ENCODE measurements at regions not wholly inside any gene's neighbourhood (a gene's known extent, or its start where the extent isn't known, plus 50 kb on each side); places are given as distances from the start of the nearest gene placed in this dataset.

DNA sequence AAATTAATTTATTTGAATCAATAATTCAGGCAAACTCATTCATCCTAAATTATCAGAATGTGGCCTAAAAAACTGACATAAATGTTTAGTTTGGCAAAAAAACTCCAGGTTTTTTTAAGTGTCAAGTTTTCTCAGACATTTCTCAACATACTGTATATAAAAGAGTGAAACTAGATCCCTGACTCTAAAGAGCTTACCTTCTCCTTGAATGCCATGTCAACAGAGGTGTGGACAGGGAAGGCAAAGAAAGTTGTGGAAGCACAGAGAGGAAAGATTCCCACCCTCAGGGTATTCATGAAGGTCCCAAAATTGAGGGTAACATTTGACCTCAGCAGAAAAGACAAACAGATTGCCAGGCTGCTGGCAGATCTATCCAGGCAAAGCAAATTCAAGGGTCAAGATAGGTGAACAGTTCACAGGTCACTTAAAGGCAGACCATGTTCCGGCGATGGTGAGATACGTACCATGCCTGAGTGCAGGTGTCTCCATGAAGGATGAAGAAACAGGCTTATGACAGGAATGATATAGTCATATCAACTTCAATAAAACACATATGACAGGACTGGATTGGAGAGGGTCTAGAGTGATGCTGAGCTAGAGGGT, 1638.3 kb upstream of the ZEB2 start:
- no peak for DNase-seq

DNA sequence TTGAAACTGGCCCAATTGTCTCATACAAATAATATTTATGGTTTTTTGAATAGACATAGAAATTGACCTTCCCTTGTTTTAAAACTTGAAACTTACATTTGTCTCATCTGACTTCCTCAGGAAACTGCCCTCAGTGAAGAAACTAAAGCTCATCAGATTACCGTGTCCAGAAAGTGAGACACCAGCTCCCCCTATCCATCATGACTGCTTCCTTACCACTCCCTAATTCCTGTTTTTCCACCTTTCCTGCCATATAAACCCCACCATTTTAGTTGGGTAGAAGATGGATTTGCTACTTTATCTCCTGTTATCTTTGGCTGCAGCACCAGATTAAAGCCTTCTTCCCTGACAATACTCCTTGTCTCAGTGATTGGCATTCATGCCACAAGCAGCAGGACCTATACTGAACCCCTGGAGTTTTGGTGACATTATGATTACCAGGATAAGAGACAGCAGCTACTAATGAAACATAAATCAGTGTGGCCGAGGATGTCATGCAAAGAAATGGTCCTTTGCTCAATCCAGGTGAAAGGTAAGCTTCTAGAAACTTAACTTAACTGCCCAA, 1627.6 kb upstream of the ZEB2 start:
- DNase-seq: no peak

DNA sequence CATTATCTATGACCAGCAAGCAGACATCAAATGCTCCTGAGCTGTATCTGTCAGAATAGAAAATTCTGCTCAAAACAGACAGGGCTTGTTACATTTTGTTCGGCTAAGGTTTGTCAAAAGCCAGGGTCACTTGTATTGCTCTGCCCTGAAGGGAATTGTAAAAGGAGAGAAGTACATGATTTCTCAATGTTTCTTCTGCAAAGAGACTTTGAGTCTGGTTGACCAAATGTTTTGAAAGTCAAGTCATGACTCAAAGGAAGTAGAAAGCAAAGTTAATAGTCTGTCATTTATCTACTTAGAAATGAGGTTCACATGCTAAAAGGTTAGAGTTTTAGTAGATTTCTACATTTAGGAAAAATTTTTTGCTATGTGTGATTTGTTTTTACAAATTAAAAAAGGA, 1624.1 kb upstream of the ZEB2 start:
- DNase-seq: no peak

DNA sequence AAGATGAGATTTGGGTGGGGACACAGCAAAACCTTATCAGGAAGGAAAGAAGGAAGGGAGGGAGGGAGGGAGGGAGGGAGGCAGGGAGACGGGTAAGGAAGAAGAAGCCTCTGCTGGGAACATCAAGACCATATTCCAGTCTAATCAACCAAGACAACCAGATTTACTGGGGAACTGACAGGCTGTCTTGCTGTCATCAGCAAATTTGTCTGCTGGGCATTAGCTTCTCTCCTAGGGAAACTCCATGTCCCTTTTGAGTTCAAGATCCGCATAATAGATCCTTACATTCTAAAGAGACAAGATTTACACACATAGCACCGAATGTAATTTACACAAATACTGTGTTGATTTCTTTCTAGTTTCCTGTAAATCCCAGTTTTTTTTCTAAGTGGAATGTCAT, 1618.9 kb upstream of the ZEB2 start:
- no peak for DNase-seq

GRCh38 chr2:146135245-146135644, 1615.3 kb upstream of the ZEB2 start:
- no peak for DNase-seq

GRCh38 chr2:146131785-146132184, 1611.9 kb upstream of the ZEB2 start:
- no peak for DNase-seq

GRCh38 chr2:146131048-146131447, 1611.1 kb upstream of the ZEB2 start:
- DNase-seq: no peak

DNA sequence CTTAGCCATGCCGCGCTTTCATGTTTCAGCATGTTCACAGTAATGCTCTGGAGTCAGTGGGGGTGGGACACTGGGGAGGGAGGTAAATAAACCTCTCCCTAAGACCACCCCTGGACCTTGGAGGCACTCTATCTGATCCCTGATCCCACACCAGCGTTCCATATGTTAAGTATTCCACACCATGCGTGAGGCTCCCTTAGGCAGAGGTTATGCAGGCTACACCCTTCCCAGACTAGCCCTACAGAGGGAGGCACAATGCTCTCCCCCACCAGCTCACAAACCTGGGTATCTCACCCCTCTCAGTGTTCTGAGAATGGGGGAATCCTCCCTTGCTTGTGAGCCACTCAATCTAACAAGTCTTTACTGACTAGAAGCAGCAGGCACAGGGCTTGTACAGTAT, 1610.4 kb upstream of the ZEB2 start:
- DNase-seq: no peak

DNA sequence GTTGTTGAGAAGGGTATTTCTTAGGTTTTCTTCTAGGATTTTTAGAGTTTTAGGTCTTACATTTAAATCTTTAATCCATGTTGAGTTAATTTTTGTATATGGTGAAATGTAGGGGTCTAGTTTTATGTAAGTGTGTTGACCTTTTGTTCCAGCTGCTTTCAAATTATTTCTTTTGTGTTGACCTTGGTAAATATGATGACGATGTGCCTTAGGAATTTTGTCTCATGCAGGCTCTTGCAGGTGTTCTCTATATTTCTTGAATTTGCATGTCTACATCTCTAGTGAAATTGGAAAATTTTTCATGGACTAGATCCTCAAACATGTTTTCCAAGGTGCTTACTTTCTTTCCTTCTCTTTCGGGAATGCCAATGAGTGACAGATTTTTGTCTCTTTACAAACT, 1609.3 kb upstream of the ZEB2 start:
- no peak for DNase-seq

- no peak for DNase-seq
Measured at GRCh38 chr2:146128216-146128615, 1608.3 kb upstream of the ZEB2 start.

GRCh38 chr2:146125551-146125950, 1605.6 kb upstream of the ZEB2 start:
- no peak for DNase-seq

DNA sequence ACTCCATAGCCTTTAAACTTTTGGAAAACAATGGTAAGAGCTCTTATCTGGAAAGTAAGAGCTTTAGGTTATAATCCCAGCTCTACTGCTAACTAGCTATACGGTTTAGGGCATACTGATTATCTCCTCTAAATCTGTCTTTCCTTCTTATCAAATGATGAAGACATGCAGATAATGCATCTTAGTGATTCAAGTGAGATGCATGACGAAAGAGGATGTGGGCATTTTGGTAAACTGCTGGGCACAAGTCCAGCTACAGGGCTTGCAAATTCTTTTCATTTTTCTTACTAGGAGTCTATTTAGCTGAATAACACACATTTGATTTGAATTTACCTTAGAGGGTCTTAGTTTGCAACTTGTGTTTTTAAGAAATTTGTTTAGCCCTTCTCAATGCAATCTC, 1604.8 kb upstream of the ZEB2 start:
- DNase-seq: no peak

GRCh38 chr2:146123714-146124113, 1603.8 kb upstream of the ZEB2 start:
- no peak for DNase-seq

DNA sequence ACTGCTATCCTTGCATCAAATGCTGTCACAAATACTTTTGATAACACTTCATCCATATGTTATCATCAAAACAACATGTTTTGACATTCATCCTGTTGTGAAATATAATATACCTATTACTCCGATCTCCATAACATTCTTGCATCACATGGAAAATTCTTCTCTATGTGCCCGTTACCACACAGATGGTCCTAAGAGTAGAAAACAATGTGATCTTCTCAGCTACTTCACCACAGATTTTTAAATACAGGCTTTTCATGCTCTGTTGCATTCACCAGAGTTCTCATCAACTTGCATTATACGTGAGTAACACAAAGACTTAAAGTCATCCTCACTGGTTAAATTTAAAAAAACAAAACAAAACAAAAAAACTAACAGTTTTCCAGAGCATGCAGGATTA, 1603.3 kb upstream of the ZEB2 start:
- no peak for DNase-seq

DNA sequence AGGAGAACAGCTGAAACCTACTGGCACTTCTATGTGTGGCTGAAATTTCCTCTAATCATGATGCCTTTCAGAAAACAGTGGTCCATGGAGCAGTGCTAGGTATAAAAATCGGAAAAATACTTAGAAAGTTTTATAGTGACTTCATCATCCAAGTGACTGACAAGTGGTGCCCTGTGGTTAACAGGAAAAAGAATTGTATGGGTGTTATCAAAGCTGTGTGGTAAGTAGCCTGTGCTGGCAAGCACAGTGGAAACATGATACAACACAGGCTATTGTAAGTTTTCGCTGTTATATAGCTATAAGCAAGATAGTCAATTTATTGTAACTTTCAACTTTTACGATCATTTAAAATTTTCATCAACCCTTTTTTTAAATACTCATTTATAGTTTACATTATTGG, 1599.7 kb upstream of the ZEB2 start:
- no peak for DNase-seq

- no peak for DNase-seq
Measured at GRCh38 chr2:146108993-146109392, 1589.1 kb upstream of the ZEB2 start.

DNA sequence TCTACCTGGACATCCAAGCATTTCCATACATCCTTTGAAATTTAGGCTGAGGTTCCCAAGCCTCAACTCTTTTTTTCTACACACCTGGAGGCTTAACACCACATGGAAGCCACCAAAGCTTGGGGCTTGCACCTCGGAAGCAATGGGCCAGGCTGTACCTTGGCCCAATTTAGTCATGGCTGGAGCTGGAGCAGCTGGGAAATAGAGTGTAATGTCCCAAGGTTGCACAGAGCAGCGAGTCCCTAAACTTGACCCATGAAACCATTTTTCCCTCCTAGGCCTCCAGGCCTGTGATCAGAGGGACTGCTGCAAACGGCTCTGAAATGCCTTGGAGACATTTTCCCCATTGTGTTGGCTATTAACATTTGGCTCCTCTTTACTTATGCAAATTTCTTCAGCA, 1574.3 kb upstream of the ZEB2 start:
- DNase-seq: no peak

DNA sequence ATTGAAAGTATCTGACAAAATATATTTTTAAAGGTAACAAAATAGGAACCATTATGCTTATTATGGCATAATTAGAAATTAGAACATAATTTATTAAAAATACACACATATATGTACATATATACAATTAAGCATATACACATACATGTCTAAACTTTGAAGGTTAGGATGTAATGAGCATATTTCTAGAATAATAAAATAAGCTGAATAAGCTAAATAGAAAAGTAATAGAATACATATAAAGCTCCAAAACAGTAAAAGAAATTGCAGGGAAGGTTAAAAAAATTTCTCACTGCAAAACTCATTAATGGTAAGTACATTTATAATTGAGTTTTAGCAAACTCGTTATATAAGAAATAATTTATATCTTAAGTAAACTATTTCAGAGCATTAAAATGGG, 1561.5 kb upstream of the ZEB2 start:
- DNase-seq: no peak

DNA sequence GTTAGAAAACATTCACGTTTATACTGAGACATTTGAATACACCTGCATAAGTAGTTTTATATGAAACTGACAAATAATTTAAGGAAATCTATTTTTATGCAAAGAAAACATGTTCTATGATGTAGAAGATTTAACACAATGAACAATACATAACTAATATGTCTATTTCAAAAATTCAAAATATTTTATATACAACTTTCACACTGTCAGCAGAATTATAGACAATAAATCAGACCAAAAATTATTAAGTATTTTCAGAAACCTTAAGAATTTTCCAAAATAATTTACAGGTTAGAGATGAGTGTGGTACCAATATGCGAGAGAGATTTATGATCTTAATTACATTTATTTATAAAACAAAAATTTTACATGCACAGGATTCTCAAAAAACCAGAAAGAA, 1561.0 kb upstream of the ZEB2 start:
- no peak for DNase-seq

DNA sequence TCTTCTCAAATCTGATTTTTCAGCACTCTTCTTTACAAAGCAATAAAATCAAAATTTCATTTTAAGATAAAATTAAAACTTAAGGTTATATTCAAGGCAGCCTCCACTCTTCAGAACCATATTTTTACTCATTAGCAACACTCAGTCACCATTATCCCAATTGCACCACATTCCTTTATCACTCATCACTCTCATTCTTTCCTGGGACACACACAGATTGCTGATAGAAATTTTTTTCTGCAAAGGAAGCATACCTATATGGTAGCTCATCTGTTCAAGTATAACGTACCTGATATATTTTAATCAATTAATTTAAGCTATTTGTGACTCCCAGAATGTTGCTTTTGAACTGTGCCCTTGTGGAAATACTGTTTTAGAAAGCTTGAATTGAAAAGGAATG, 1559.3 kb upstream of the ZEB2 start:
- no peak for DNase-seq

GRCh38 chr2:146077156-146077555, 1557.2 kb upstream of the ZEB2 start:
- DNase-seq: no peak

DNA sequence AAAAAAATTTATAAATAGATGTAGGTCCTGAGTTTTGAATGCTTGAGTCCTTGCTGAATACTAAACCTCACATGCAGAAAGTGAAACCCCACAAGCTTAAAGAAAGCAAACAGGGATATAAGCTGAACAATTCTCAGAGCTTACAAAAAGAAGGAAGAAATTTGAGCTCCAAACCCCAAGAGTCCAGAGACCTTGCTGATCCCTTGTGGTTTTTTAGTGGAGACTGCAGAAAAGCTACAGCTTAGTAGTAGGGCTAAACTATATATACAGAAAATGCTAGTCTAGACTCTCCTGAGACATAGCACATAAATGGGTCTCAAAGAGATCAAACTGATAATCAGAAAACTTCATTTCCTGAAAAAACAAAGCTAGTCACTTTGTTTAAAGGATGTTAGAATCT, 1548.1 kb upstream of the ZEB2 start:
- no peak for DNase-seq

DNA sequence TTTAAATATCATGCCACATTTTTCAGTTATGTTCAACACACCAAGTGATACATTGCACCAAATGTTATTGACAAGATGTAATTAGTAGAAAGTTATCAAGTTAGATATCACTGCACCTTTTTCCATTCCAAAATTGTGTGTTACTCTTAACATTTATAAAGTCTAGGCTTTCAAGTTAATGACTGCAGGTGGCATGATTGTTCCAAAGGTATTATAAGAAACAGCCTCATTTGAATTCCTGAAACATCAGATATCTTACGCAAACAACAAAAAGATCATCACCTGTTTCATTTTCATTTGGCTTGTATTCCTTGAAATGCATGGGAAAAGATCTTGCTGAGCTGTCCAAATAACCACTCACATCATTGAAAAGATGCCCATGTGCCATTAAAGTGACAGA, 1528.2 kb upstream of the ZEB2 start:
- DNase-seq: no peak

GRCh38 chr2:146041274-146041910, 1521.5 kb upstream of the ZEB2 start:
- DNase-seq: no peak

DNA sequence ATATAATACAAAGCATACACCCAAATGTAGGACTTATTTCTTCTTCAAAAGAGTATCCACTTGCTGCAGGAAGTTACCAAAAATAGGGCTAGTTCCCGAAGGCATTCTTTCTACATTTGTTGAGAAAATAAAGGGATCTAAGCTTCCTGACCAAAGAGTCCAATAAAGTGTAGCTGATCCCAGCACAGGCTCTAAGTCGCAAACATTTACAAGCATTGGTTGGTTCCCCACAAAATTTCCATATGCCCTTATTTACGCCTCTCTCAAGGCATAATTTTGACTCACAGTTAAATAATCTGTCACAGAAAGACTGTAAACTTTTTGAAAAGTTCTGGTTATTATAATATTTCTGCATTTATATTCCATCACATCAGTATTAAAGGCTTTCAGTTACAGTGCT, 1520.1 kb upstream of the ZEB2 start:
- DNase-seq: no peak
